Left kidney (tissue), 1 donor: ENCODE measurements at regions not wholly inside any gene's neighbourhood (a gene's known extent, or its start where the extent isn't known, plus 50 kb on each side); places are given as distances from the start of the nearest gene placed in this dataset.

Experiments used
- DNase-seq: peaks from one replicate; pipeline ENCODE4 v3.0.0-alpha.2; 2013

GRCh38 chr13:111539252-111539651 is 218.8 kb downstream of the TEX29 start:
- DNase-seq, result no peak

- no peak for DNase-seq
These were observed 219.5 kb downstream of the TEX29 start for GRCh38 chr13:111539791-111540446.

GRCh38 chr13:111540486-111540885 is 220.0 kb downstream of the TEX29 start:
- DNase-seq, result no peak

- DNase-seq, result no peak
These were observed 220.9 kb downstream of the TEX29 start for GRCh38 chr13:111541345-111541744.

- no peak for DNase-seq
These were observed 221.5 kb downstream of the TEX29 start for GRCh38 chr13:111541752-111542529.

GRCh38 chr13:111542530-111543341 is 222.3 kb downstream of the TEX29 start:
- no peak for DNase-seq

- DNase-seq, result no peak
These were observed 226.7 kb downstream of the TEX29 start for GRCh38 chr13:111546921-111547675.

- DNase-seq, result no peak
These were observed 227.4 kb downstream of the TEX29 start for GRCh38 chr13:111547726-111548273.

GRCh38 chr13:111548301-111548700 is 227.9 kb downstream of the TEX29 start:
- no peak for DNase-seq

- DNase-seq, result no peak
These were observed 228.4 kb downstream of the TEX29 start for GRCh38 chr13:111548805-111549204.

GRCh38 chr13:111549464-111549863 is 229.0 kb downstream of the TEX29 start:
- DNase-seq, result no peak

GRCh38 chr13:111550062-111550461 is 229.6 kb downstream of the TEX29 start:
- no peak for DNase-seq

GRCh38 chr13:111551204-111551820 is 230.9 kb downstream of the TEX29 start:
- no peak for DNase-seq

GRCh38 chr13:111552891-111553655 is 232.6 kb downstream of the TEX29 start:
- DNase-seq, result no peak

- DNase-seq, result no peak
These were observed 234.3 kb downstream of the TEX29 start for GRCh38 chr13:111554539-111555267.

GRCh38 chr13:111555268-111555808 is 234.9 kb downstream of the TEX29 start:
- no peak for DNase-seq

- no peak for DNase-seq
These were observed 235.5 kb downstream of the TEX29 start for GRCh38 chr13:111555903-111556302.

GRCh38 chr13:111556496-111556895 is 236.1 kb downstream of the TEX29 start:
- no peak for DNase-seq

GRCh38 chr13:111557921-111558699 is 237.7 kb downstream of the TEX29 start:
- DNase-seq, result no peak
